B cell (primary cell): ENCODE measurements at regions not wholly inside any gene's neighbourhood (a gene's known extent, or its start where the extent isn't known, plus 50 kb on each side); places are given as distances from the start of the nearest gene placed in this dataset.

Experiments
- EZH2 ChIP-seq: IDR thresholded peaks from 2 replicates; pipeline ENCODE4 v1.6.1; 2012; ENCODE audit warnings: borderline replicate concordance, low read depth, mild to moderate bottlenecking, moderate library complexity, low read length; ENCODE audit not compliant: insufficient read depth, poor library complexity, severe bottlenecking
- TF ChIP-seq, protein P1 (sequence below): fragments of 200-600 bp; IDR thresholded peaks from one replicate; pipeline ENCODE4 v1.8.0; 2022; ENCODE audit warnings: antibody characterized with exemption, mild to moderate bottlenecking

DNA sequence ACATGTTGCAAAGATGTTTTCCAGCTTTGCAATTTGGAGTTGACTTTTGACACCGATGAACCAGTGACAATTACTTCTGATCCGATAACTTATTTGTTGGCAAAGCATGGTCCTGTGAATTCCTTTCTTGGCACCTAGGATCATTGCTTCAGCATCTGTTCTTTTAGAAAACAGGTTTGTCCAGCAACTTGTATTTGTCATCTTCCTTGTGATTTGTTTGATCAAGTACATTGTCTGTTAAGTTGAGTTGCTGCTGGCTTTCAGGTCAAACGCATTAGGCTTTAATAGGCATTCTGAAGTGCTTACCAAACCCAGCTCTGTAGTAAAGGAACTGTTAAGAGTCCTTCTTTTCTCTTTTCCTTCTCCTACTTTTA, 192.4 kb upstream of the ZNF217 start:
- TF ChIP-seq, protein P1, sequence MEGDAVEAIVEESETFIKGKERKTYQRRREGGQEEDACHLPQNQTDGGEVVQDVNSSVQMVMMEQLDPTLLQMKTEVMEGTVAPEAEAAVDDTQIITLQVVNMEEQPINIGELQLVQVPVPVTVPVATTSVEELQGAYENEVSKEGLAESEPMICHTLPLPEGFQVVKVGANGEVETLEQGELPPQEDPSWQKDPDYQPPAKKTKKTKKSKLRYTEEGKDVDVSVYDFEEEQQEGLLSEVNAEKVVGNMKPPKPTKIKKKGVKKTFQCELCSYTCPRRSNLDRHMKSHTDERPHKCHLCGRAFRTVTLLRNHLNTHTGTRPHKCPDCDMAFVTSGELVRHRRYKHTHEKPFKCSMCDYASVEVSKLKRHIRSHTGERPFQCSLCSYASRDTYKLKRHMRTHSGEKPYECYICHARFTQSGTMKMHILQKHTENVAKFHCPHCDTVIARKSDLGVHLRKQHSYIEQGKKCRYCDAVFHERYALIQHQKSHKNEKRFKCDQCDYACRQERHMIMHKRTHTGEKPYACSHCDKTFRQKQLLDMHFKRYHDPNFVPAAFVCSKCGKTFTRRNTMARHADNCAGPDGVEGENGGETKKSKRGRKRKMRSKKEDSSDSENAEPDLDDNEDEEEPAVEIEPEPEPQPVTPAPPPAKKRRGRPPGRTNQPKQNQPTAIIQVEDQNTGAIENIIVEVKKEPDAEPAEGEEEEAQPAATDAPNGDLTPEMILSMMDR, result no peak
- TF ChIP-seq EZH2, result no peak
